HEK293 (cell line): ENCODE measurements at regions not wholly inside any gene's neighbourhood (a gene's known extent, or its start where the extent isn't known, plus 50 kb on each side); places are given as distances from the start of the nearest gene placed in this dataset.

Experiments
- OSR2 ChIP-seq: fragments of 450-650 bp; formaldehyde crosslinking; IDR thresholded peaks from 2 replicates; pipeline ENCODE4 v1.5.1; 2016; ENCODE audit warnings: missing biosample characterization, missing genetic modification characterization
- ZBTB17 ChIP-seq: fragments of 450-650 bp; formaldehyde crosslinking; IDR thresholded peaks from 2 replicates; pipeline ENCODE4 v1.5.1; 2016; ENCODE audit warnings: missing biosample characterization, missing genetic modification characterization
- ZFP41 ChIP-seq: fragments of 450-650 bp; formaldehyde crosslinking; IDR thresholded peaks from 2 replicates; pipeline ENCODE4 v1.5.1; 2016; ENCODE audit warnings: missing biosample characterization, missing genetic modification characterization, borderline replicate concordance
- ZNF121 ChIP-seq: fragments of 450-650 bp; formaldehyde crosslinking; IDR thresholded peaks from 2 replicates; pipeline ENCODE4 v1.5.1; 2016; ENCODE audit warnings: missing biosample characterization, missing genetic modification characterization
- ZNF174 ChIP-seq: fragments of 450-650 bp; formaldehyde crosslinking; IDR thresholded peaks from 2 replicates; pipeline ENCODE4 v1.5.0; 2017; ENCODE audit warnings: missing biosample characterization, mild to moderate bottlenecking, missing genetic modification characterization
- ZNF202 ChIP-seq: fragments of 450-650 bp; formaldehyde crosslinking; IDR thresholded peaks from 2 replicates; pipeline ENCODE4 v1.5.1; 2016; ENCODE audit warnings: missing biosample characterization, missing genetic modification characterization, borderline replicate concordance
- ZNF621 ChIP-seq: fragments of 450-650 bp; formaldehyde crosslinking; IDR thresholded peaks from 2 replicates; pipeline ENCODE4 v1.5.1; 2017; ENCODE audit warnings: missing biosample characterization, missing genetic modification characterization
- TF ChIP-seq, protein P1 (sequence below): fragments of 450-650 bp; formaldehyde crosslinking; IDR thresholded peaks from 2 replicates; pipeline ENCODE4 v1.5.1; 2016; ENCODE audit warnings: missing biosample characterization, missing genetic modification characterization
- TF ChIP-seq, protein P2 (sequence below): fragments of 450-650 bp; formaldehyde crosslinking; IDR thresholded peaks from 2 replicates; pipeline ENCODE4 v1.5.1; 2016; ENCODE audit warnings: missing biosample characterization, missing genetic modification characterization

- no peak for TF ChIP-seq ZBTB17
- no peak for TF ChIP-seq ZNF202 (tag by site-specific recombination)
- TF ChIP-seq, protein P1, sequence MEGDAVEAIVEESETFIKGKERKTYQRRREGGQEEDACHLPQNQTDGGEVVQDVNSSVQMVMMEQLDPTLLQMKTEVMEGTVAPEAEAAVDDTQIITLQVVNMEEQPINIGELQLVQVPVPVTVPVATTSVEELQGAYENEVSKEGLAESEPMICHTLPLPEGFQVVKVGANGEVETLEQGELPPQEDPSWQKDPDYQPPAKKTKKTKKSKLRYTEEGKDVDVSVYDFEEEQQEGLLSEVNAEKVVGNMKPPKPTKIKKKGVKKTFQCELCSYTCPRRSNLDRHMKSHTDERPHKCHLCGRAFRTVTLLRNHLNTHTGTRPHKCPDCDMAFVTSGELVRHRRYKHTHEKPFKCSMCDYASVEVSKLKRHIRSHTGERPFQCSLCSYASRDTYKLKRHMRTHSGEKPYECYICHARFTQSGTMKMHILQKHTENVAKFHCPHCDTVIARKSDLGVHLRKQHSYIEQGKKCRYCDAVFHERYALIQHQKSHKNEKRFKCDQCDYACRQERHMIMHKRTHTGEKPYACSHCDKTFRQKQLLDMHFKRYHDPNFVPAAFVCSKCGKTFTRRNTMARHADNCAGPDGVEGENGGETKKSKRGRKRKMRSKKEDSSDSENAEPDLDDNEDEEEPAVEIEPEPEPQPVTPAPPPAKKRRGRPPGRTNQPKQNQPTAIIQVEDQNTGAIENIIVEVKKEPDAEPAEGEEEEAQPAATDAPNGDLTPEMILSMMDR (tag by site-specific recombination), result no peak
- TF ChIP-seq ZNF621 (tag by site-specific recombination), result no peak
- TF ChIP-seq ZFP41 (tag by site-specific recombination), result no peak
- no peak for TF ChIP-seq ZNF174 (tag by site-specific recombination)
- TF ChIP-seq, protein P2, sequence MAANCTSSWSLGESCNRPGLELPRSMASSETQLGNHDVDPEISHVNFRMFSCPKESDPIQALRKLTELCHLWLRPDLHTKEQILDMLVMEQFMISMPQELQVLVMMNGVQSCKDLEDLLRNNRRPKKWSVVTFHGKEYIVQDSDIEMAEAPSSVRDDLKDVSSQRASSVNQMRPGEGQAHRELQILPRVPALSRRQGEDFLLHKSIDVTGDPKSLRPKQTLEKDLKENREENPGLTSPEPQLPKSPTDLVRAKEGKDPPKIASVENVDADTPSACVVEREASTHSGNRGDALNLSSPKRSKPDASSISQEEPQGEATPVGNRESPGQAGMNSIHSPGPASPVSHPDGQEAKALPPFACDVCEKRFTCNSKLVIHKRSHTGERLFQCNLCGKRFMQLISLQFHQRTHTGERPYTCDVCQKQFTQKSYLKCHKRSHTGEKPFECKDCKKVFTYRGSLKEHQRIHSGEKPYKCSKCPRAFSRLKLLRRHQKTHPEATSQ, result no peak
- no peak for TF ChIP-seq OSR2 (tag by site-specific recombination)
- TF ChIP-seq ZNF121 (tag by site-specific recombination), result no peak
Measured at GRCh38 chr13:26992951-26993719, 178.5 kb downstream of the USP12 start.
